GM19035 (cell line): ENCODE measurements at regions not wholly inside any gene's neighbourhood (a gene's known extent, or its start where the extent isn't known, plus 50 kb on each side); places are given as distances from the start of the nearest gene placed in this dataset.

Experiments used
- ATAC-seq: cut with Tn5 transposase; IDR thresholded peaks from one replicate; pipeline ENCODE4 v1.9.1; 2021; ENCODE audit not compliant: unreplicated experiment

DNA sequence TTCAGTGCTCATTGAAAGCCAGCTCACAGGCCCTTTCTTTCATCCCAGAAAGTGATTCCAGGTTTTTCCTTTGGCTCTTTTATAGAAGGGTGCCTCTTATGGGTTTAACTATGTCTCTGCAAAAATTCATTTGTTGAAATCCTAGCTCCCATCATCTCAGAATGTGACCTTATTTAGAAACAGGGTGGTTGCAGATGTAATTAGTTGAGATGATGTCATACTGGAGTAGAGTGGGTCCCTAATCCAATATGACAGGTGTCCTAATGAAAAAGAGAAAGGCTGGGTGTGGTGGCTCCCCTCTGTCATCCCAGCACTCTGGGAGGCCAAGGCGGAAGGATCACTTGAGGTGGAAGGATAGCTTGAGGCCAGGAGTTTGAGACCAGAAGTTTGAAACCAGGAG is 64.2 kb upstream of the FAM20A start:
- no peak for ATAC-seq

DNA sequence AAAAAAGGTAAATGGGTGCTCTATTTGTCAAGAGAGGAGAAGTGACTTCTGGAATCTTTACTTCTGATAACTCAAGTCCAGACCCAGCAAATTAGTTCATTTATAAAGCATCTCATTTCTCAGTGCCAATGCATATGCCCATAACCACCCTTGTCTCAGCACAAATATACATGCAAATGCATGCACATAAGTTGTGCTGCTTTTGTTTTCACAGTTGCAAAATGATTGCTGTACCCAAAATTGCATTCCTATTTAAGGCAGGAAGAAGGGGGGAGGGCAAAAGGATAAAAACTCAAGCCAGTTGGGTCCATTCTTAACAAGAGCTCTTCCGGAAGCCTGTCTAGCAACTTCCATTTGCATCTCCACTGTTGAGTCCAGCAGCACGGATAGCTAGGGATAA is 61.3 kb upstream of the FAM20A start:
- no peak for ATAC-seq

DNA sequence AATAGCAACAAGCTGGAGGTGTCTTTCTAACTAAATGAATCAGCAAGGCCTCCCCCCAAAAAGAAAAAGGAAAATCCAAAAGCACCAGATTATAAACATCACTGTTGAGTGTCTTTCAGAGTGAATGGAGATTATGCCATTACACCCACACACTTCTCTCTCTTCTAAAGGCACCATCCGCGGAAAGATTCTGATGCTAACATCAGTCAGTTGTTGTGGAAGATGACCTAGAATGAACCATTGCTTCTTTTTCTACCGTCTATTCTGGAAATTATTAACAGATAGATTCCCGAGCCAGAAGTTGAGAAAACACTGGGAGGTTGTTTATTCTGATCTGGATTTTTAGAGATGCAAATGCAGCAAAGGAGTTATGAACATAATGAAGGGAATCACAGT is 60.9 kb upstream of the FAM20A start:
- no peak for ATAC-seq

DNA sequence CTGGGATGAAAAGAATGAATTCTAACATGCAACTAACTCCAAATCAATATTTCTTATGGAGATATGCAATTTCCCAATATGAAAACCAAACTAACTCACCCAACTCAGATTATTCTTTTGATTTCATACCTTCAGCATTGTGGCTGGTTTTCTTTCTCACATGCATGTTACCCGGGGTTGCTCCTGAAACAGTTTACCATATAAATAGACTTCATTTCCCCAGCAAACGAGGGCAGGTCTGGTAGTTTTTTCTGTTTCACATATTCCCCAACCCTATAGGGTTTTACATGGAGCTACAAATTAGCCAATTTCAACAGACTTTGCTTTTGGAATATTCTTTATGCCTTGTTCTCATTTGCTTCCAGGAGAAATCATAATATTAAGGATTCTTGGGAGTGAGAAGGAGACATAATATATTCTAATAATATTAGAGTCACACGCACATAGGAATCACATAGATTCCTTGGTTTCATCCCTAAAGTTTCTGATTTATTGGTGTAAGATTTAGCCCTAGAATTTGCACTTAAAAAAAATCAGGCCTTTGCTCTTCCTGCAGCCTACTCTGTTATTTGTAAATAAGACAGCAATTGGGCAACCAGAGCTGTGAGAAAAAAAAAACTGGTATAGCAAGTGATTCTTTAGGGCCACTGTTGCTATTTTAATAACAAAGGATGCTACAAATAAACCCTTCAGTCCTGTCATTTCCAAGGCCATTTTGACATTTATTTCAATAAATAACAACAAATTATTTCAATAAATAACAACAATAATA is 60.3 kb upstream of the FAM20A start:
- ATAC-seq, result no peak

DNA sequence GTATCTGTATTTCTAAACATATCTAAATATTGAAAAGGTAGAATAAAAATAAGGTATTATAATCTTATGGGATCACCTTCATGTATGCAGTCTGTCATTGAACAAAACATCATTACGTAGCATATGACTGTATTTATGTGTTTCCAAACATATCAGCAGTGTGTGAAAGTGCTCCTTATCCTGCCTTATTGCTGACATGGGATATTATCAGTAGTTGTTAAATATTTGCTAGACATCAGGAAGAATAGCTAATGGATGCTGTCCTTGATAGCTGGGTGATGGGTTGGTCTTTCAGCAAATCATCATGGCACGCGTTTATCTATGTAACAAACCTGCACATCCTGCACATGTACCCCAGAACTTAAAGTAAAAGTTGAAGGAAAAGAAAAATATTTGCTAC is 59.1 kb upstream of the FAM20A start:
- no peak for ATAC-seq

DNA sequence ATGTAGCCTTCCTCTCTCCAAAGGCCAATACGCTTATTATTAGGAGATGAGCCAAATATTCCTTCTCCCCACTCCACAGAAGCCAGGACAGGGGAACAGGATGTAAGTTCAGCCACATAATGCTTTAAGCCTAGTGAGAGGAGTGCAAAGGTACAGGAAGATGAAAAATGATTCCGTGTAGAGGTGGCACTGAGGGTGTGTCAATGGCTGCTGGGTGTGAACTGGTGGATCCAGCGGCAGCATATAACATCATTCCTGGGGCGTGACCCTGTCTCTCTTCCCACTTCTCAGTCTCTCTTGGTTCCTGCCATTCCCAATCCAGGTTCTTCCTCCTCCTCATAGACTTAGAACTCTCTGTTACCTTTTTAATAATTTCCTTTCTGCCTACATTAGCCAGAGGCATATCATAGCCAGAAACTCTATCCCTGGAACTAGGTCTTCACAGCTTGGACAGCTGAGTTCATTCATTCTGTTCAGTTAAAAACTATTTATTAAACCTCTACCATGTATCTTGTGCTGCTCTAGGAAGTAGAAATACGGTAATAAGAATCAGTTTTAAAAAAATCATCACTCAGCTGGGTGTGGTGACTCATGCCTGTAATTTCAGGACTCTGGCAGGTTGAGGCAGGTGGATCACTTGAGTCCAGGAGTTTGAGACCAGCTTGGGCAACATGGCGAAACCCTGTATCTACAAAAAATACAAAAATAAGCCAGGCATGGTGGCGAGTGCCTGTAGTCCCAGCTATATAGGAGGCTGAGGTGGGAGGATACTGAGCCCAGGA is 58.0 kb upstream of the FAM20A start:
- no peak for ATAC-seq

DNA sequence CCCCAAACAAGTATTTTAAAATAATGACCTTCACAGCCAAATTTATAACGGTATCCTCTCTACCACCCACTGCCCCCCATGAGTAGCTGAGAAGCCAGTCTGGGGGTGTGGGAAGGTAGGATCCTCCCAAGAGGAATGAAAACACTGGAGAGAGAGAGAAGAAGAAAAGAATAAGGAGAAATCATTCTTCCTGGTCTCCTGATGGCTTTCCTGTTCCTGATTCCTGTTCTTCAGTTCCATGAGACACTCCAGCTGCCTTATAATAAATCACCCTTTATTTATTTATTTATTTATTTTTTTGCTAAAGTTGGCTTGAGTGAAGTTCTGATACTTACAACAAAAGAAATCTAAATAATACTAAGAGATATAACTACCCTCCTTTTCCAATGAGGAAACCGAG is 56.4 kb upstream of the FAM20A start:
- no peak for ATAC-seq

DNA sequence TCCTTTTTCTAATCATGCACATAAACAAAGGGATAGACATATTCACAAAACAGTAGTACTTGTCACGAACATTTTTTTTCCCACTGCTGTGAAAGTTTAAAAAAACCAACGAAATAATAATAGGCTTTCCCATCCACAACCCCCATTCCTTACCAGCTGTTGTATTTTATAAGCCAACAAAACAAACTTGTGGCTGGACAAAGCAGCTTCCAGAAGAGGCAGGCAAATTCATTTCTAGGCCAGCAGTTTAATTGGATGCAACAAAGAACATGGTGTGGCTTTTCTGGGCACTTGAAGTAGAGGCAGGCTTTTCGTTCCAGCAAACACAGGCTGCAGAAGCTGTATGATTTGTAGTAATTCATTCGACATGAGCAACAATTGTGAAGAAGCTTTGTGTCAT is 56.0 kb upstream of the FAM20A start:
- no peak for ATAC-seq

DNA sequence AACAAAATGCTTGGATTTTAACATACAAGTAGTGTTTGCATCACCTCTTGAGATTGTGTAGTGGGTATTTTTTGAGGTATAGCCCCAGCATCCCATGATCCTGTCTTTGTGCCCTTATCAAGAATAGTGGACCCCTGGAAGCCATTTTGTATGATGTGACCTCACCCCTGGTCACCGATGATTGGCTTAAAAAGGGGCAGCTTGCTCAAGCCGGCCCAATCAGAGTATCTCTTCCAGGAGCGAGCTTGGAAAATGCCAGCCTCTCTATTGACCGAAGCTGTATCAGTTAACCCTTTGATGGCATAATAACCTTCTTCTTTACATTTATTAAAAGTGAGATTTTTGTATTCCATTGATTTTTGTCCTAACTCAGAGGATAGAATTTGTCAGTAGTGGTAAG is 55.5 kb upstream of the FAM20A start:
- ATAC-seq, result no peak
